ENCODE measurements at regions not wholly inside any gene's neighbourhood (a gene's known extent, or its start where the extent isn't known, plus 50 kb on each side); places are given as distances from the start of the nearest gene placed in this dataset.

DNA sequence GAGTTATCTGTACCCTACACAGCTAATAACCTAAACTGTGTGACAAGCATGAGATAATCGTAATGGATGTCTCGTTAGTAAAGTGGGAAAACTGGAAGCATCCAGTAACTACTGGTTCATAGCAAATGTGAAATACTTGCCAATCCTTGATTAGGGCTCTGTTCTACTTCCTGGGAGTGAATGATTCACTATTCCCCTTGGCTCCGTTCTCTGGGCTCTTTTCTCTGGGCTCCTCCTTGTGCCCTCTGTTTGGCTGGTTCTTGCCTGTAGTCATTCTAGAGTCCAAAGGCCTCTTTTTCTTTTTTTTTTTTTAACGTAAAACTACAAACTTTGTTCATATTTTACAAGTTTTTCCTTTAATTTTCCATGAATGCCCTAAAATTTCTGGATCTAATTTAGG lies 465.8 kb upstream of the PLXNA2 start:
- TF ChIP-seq CTCF (conservative IDR thresholded peaks at IDR 0.05; ENCODE audit: low read length): no peak
- TF ChIP-seq EZH2phosphoT487 (IDR thresholded peaks at IDR 0.05; ENCODE audit: borderline replicate concordance, low read depth, low read length): no peak
